ENCODE measurements at regions not wholly inside any gene's neighbourhood (a gene's known extent, or its start where the extent isn't known, plus 50 kb on each side); places are given as distances from the start of the nearest gene placed in this dataset.

GRCh38 chr1:222404710-222405109 lies 143.2 kb downstream of the HHIPL2 start:
- no peaks in the 10 kb centered on the region for H3K27me3 ChIP-seq (ENCODE audit: control insufficient read depth, low read length)
- H4K20me1 ChIP-seq (ENCODE audit: control insufficient read depth, insufficient read depth, low read depth, low read length), result no peaks in the 10 kb centered on the region
- H3K4me3 ChIP-seq (ENCODE audit: low read length), result no peak overlapping the region
- no peaks in the 10 kb centered on the region for H3K4me1 ChIP-seq (ENCODE audit: control insufficient read depth, low read length)
- TF ChIP-seq CTCF (IDR thresholded peaks at IDR 0.05; ENCODE audit: low read depth, low read length, poor library complexity, severe bottlenecking), result no peak
- TF ChIP-seq EZH2phosphoT487 (IDR thresholded peaks at IDR 0.05; ENCODE audit: borderline replicate concordance, low read length), result no peak
- no peaks in the 10 kb centered on the region for H3K79me2 ChIP-seq (ENCODE audit: control insufficient read depth, low read length)
- no peaks in the 10 kb centered on the region for H3K36me3 ChIP-seq (ENCODE audit: control insufficient read depth, low read length)
- H3F3A ChIP-seq (ENCODE audit: control insufficient read depth, insufficient read depth), result no peaks in the 10 kb centered on the region
- no peak overlapping the region for H3K4me2 ChIP-seq (ENCODE audit: low read length)
- H3K9me3 ChIP-seq (ENCODE audit: control insufficient read depth, insufficient read depth, low read length), result no peaks in the 10 kb centered on the region
- H3K9me2 ChIP-seq (replicated peaks; ENCODE audit: control insufficient read depth, low read length), result no peaks in the 10 kb centered on the region
- no peak overlapping the region for H3K27ac ChIP-seq (ENCODE audit: low read depth, low read length)

GRCh38 chr1:222399197-222399596 lies 148.7 kb downstream of the HHIPL2 start:
- Histone ChIP-seq H3K36me3 (ENCODE audit: control insufficient read depth, low read length) (no peaks in the 10 kb centered on the region), H3K9me3 (ENCODE audit: control insufficient read depth, insufficient read depth, low read length) (no peaks in the 10 kb centered on the region), H3K4me2 (ENCODE audit: low read length) (no peak overlapping the region), H3F3A (ENCODE audit: control insufficient read depth, insufficient read depth) (no peaks in the 10 kb centered on the region), H3K9me2 (replicated peaks; ENCODE audit: control insufficient read depth, low read length) (no peaks in the 10 kb centered on the region), H3K79me2 (ENCODE audit: control insufficient read depth, low read length) (no peaks in the 10 kb centered on the region), H3K27ac (ENCODE audit: low read depth, low read length) (no peak overlapping the region), H3K27me3 (ENCODE audit: control insufficient read depth, low read length) (no peaks in the 10 kb centered on the region), H3K4me1 (ENCODE audit: control insufficient read depth, low read length) (no peaks in the 10 kb centered on the region), H4K20me1 (ENCODE audit: control insufficient read depth, insufficient read depth, low read depth, low read length) (no peaks in the 10 kb centered on the region), H3K4me3 (ENCODE audit: low read length) (no peak overlapping the region)
- TF ChIP-seq CTCF (IDR thresholded peaks at IDR 0.05; ENCODE audit: low read depth, low read length, poor library complexity, severe bottlenecking) (no peak), EZH2phosphoT487 (IDR thresholded peaks at IDR 0.05; ENCODE audit: borderline replicate concordance, low read length) (no peak)

- H3K4me1 ChIP-seq (ENCODE audit: control insufficient read depth, low read length), result no peaks in the 10 kb centered on the region
- H3K27ac ChIP-seq (ENCODE audit: low read depth, low read length), result no peak overlapping the region
- H3K79me2 ChIP-seq (ENCODE audit: control insufficient read depth, low read length), result no peaks in the 10 kb centered on the region
- H3K27me3 ChIP-seq (ENCODE audit: control insufficient read depth, low read length), result no peaks in the 10 kb centered on the region
- H3F3A ChIP-seq (ENCODE audit: control insufficient read depth, insufficient read depth), result no peaks in the 10 kb centered on the region
- no peaks in the 10 kb centered on the region for H3K9me3 ChIP-seq (ENCODE audit: control insufficient read depth, insufficient read depth, low read length)
- TF ChIP-seq EZH2phosphoT487 (IDR thresholded peaks at IDR 0.05; ENCODE audit: borderline replicate concordance, low read length) (no peak), CTCF (IDR thresholded peaks at IDR 0.05; ENCODE audit: low read depth, low read length, poor library complexity, severe bottlenecking) (no peak)
- no peaks in the 10 kb centered on the region for H3K9me2 ChIP-seq (replicated peaks; ENCODE audit: control insufficient read depth, low read length)
- no peaks in the 10 kb centered on the region for H4K20me1 ChIP-seq (ENCODE audit: control insufficient read depth, insufficient read depth, low read depth, low read length)
- no peak overlapping the region for H3K4me2 ChIP-seq (ENCODE audit: low read length)
- H3K36me3 ChIP-seq (ENCODE audit: control insufficient read depth, low read length), result no peaks in the 10 kb centered on the region
- H3K4me3 ChIP-seq (ENCODE audit: low read length), result no peak overlapping the region
These were observed 153.7 kb downstream of the HHIPL2 start for GRCh38 chr1:222394224-222394623.

DNA sequence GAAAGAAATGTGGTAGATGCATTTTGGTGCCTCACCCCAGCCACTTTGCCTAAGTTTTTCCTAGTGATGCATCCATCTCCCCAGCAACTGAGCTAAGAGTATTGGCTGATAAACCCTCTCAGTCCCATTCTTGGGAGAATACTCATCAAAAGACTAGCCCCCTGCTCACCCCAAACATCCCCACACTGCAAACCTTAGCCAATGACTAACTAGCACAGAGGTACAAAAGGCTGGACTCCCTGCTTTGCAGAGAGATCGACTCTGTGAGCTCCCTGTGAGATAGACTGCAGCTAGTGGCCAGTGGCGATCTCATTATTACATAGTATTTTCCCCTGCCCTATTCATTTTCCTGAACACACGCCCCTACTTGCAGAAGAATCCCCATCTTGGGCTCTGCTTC lies 155.3 kb downstream of the HHIPL2 start:
- no peaks in the 10 kb centered on the region for H3K27me3 ChIP-seq (ENCODE audit: control insufficient read depth, low read length)
- H3K27ac ChIP-seq (ENCODE audit: low read depth, low read length), result no peak overlapping the region
- TF ChIP-seq CTCF (IDR thresholded peaks at IDR 0.05; ENCODE audit: low read depth, low read length, poor library complexity, severe bottlenecking) (no peak), EZH2phosphoT487 (IDR thresholded peaks at IDR 0.05; ENCODE audit: borderline replicate concordance, low read length) (no peak)
- no peaks in the 10 kb centered on the region for H3F3A ChIP-seq (ENCODE audit: control insufficient read depth, insufficient read depth)
- H4K20me1 ChIP-seq (ENCODE audit: control insufficient read depth, insufficient read depth, low read depth, low read length), result no peaks in the 10 kb centered on the region
- no peaks in the 10 kb centered on the region for H3K4me1 ChIP-seq (ENCODE audit: control insufficient read depth, low read length)
- no peaks in the 10 kb centered on the region for H3K9me2 ChIP-seq (replicated peaks; ENCODE audit: control insufficient read depth, low read length)
- H3K79me2 ChIP-seq (ENCODE audit: control insufficient read depth, low read length), result no peaks in the 10 kb centered on the region
- H3K4me3 ChIP-seq (ENCODE audit: low read length), result no peak overlapping the region
- H3K9me3 ChIP-seq (ENCODE audit: control insufficient read depth, insufficient read depth, low read length), result no peaks in the 10 kb centered on the region
- H3K36me3 ChIP-seq (ENCODE audit: control insufficient read depth, low read length), result no peaks in the 10 kb centered on the region
- H3K4me2 ChIP-seq (ENCODE audit: low read length), result no peak overlapping the region
